ENCODE measurements at regions not wholly inside any gene's neighbourhood (a gene's known extent, or its start where the extent isn't known, plus 50 kb on each side); places are given as distances from the start of the nearest gene placed in this dataset.
"Not testable (repeated sequence)": the region's sequence is repeated elsewhere in the genome, so short reads cannot be mapped to it uniquely, and the experiment has no call there.

- no peaks in the 10 kb centered on the region for H3K27me3 ChIP-seq (ENCODE audit: insufficient read depth, low read length, poor library complexity, severe bottlenecking)
- no peaks in the 10 kb centered on the region for H3K4me1 ChIP-seq (ENCODE audit: insufficient read depth, low read length, poor library complexity, severe bottlenecking)
- no peaks in the 10 kb centered on the region for H4K20me1 ChIP-seq (ENCODE audit: insufficient read depth, low read length, poor library complexity, severe bottlenecking)
- no peak for TF ChIP-seq EZH2phosphoT487 (IDR thresholded peaks at IDR 0.05; ENCODE audit: borderline replicate concordance)
- no peak for TF ChIP-seq CTCF (conservative IDR thresholded peaks at IDR 0.05; ENCODE audit: low read length)
- H3K36me3 ChIP-seq (ENCODE audit: insufficient read depth, low read length), result no peaks in the 10 kb centered on the region
- no peak overlapping the region for H3K4me2 ChIP-seq (ENCODE audit: low read depth, low read length, poor library complexity, severe bottlenecking)
- no peak overlapping the region for H2AFZ ChIP-seq (ENCODE audit: low read length)
- H3K9me2 ChIP-seq (replicated peaks; ENCODE audit: low read depth, low read length), result no peaks in the 10 kb centered on the region
- no peak overlapping the region for H3K9ac ChIP-seq (ENCODE audit: low read depth, low read length, poor library complexity, severe bottlenecking)
- no peaks in the 10 kb centered on the region for H3F3A ChIP-seq (ENCODE audit: low read depth)
- no peaks in the 10 kb centered on the region for H3K9me3 ChIP-seq (ENCODE audit: insufficient read depth, low read depth, low read length)
- H3K4me3 ChIP-seq (ENCODE audit: low read length, poor library complexity, severe bottlenecking), result no peak overlapping the region
- H3K79me2 ChIP-seq (ENCODE audit: insufficient read depth, low read length), result no peaks in the 10 kb centered on the region
Measured at GRCh38 chr4:177190995-177191580, 118.6 kb upstream of the NEIL3 start.

- H3K36me3 ChIP-seq (ENCODE audit: insufficient read depth, low read length), result no peaks in the 10 kb centered on the region
- no peaks in the 10 kb centered on the region for H3K9me3 ChIP-seq (ENCODE audit: insufficient read depth, low read depth, low read length)
- TF ChIP-seq EZH2phosphoT487 (IDR thresholded peaks at IDR 0.05; ENCODE audit: borderline replicate concordance) (no peak), CTCF (conservative IDR thresholded peaks at IDR 0.05; ENCODE audit: low read length) (no peak)
- no peak overlapping the region for H2AFZ ChIP-seq (ENCODE audit: low read length)
- H3F3A ChIP-seq (ENCODE audit: low read depth), result no peaks in the 10 kb centered on the region
- no peak overlapping the region for H3K9ac ChIP-seq (ENCODE audit: low read depth, low read length, poor library complexity, severe bottlenecking)
- no peaks in the 10 kb centered on the region for H3K79me2 ChIP-seq (ENCODE audit: insufficient read depth, low read length)
- no peak overlapping the region for H3K4me2 ChIP-seq (ENCODE audit: low read depth, low read length, poor library complexity, severe bottlenecking)
- H3K4me1 ChIP-seq (ENCODE audit: insufficient read depth, low read length, poor library complexity, severe bottlenecking), result no peaks in the 10 kb centered on the region
- H3K4me3 ChIP-seq (ENCODE audit: low read length, poor library complexity, severe bottlenecking), result no peak overlapping the region
- H3K9me2 ChIP-seq (replicated peaks; ENCODE audit: low read depth, low read length), result no peaks in the 10 kb centered on the region
- no peaks in the 10 kb centered on the region for H4K20me1 ChIP-seq (ENCODE audit: insufficient read depth, low read length, poor library complexity, severe bottlenecking)
- H3K27me3 ChIP-seq (ENCODE audit: insufficient read depth, low read length, poor library complexity, severe bottlenecking), result no peaks in the 10 kb centered on the region
Measured at GRCh38 chr4:177191586-177191985, 118.1 kb upstream of the NEIL3 start.

- Histone ChIP-seq H4K20me1 (ENCODE audit: insufficient read depth, low read length, poor library complexity, severe bottlenecking) (no peaks in the 10 kb centered on the region), H3K9me2 (replicated peaks; ENCODE audit: low read depth, low read length) (no peaks in the 10 kb centered on the region), H2AFZ (ENCODE audit: low read length) (no peak overlapping the region), H3K79me2 (ENCODE audit: insufficient read depth, low read length) (no peaks in the 10 kb centered on the region), H3K9me3 (ENCODE audit: insufficient read depth, low read depth, low read length) (no peaks in the 10 kb centered on the region), H3K4me1 (ENCODE audit: insufficient read depth, low read length, poor library complexity, severe bottlenecking) (no peaks in the 10 kb centered on the region), H3F3A (ENCODE audit: low read depth) (no peaks in the 10 kb centered on the region), H3K4me3 (ENCODE audit: low read length, poor library complexity, severe bottlenecking) (no peak overlapping the region), H3K9ac (ENCODE audit: low read depth, low read length, poor library complexity, severe bottlenecking) (no peak overlapping the region), H3K4me2 (ENCODE audit: low read depth, low read length, poor library complexity, severe bottlenecking) (no peak overlapping the region), H3K36me3 (ENCODE audit: insufficient read depth, low read length) (no peaks in the 10 kb centered on the region), H3K27me3 (ENCODE audit: insufficient read depth, low read length, poor library complexity, severe bottlenecking) (no peaks in the 10 kb centered on the region)
- TF ChIP-seq CTCF (conservative IDR thresholded peaks at IDR 0.05; ENCODE audit: low read length) (no peak), EZH2phosphoT487 (IDR thresholded peaks at IDR 0.05; ENCODE audit: borderline replicate concordance) (no peak)
Measured at GRCh38 chr4:177191991-177192390, 117.7 kb upstream of the NEIL3 start.

GRCh38 chr4:177193024-177193715, 116.5 kb upstream of the NEIL3 start:
- not testable (repeated sequence) for H3K4me3 ChIP-seq (ENCODE audit: low read length, poor library complexity, severe bottlenecking); H3K9me2 ChIP-seq (replicated peaks; ENCODE audit: low read depth, low read length); H3K4me2 ChIP-seq (ENCODE audit: low read depth, low read length, poor library complexity, severe bottlenecking); H4K20me1 ChIP-seq (ENCODE audit: insufficient read depth, low read length, poor library complexity, severe bottlenecking); H3K36me3 ChIP-seq (ENCODE audit: insufficient read depth, low read length); H2AFZ ChIP-seq (ENCODE audit: low read length); H3K9me3 ChIP-seq (ENCODE audit: insufficient read depth, low read depth, low read length); H3K27me3 ChIP-seq (ENCODE audit: insufficient read depth, low read length, poor library complexity, severe bottlenecking); H3K79me2 ChIP-seq (ENCODE audit: insufficient read depth, low read length); H3K9ac ChIP-seq (ENCODE audit: low read depth, low read length, poor library complexity, severe bottlenecking); H3K4me1 ChIP-seq (ENCODE audit: insufficient read depth, low read length, poor library complexity, severe bottlenecking); H3F3A ChIP-seq (ENCODE audit: low read depth)

All from Loucy (cell line).